ENCODE measurements at regions not wholly inside any gene's neighbourhood (a gene's known extent, or its start where the extent isn't known, plus 50 kb on each side); places are given as distances from the start of the nearest gene placed in this dataset.
"Not testable (repeated sequence)": the region's sequence is repeated elsewhere in the genome, so short reads cannot be mapped to it uniquely, and the experiment has no call there.

- not testable (repeated sequence) for DNase-seq (ENCODE audit: low read depth)
Measured at GRCh38 chr6:1156411-1156810, 155.5 kb upstream of the FOXQ1 start.

GRCh38 chr6:1153696-1154245 lies 158.1 kb upstream of the FOXQ1 start:
- peak; percentile 25 for DNase-seq (ENCODE audit: low read depth)

GRCh38 chr6:1146500-1146899 lies 165.4 kb upstream of the FOXQ1 start:
- DNase-seq (ENCODE audit: low read depth): no peak

- no peak for DNase-seq (ENCODE audit: low read depth)
Measured at GRCh38 chr6:1145768-1146218, 166.1 kb upstream of the FOXQ1 start.

- peak; percentile 69 for DNase-seq (ENCODE audit: low read depth)
Measured at GRCh38 chr6:1144842-1145767, 166.8 kb upstream of the FOXQ1 start.

- peak; percentile 64 for DNase-seq (ENCODE audit: low read depth)
Measured at GRCh38 chr6:1143655-1144054, 168.2 kb upstream of the FOXQ1 start.

- no peak for DNase-seq (ENCODE audit: low read depth)
Measured at GRCh38 chr6:1139155-1139890, 172.6 kb upstream of the FOXQ1 start.

- no peak for DNase-seq (ENCODE audit: low read depth)
Measured at GRCh38 chr6:1137849-1138248, 174.0 kb upstream of the FOXQ1 start.

GRCh38 chr6:1136827-1137226 lies 175.1 kb upstream of the FOXQ1 start:
- DNase-seq (ENCODE audit: low read depth): no peak

GRCh38 chr6:1136415-1136774 lies 175.5 kb upstream of the FOXQ1 start:
- peak; percentile 82 for DNase-seq (ENCODE audit: low read depth)

GRCh38 chr6:1135726-1136414 lies 176.0 kb upstream of the FOXQ1 start:
- peak; percentile 12 for DNase-seq (ENCODE audit: low read depth)

- peak; percentile 97 for DNase-seq (ENCODE audit: low read depth)
Measured at GRCh38 chr6:1131285-1132079, 180.4 kb upstream of the FOXQ1 start.

- no peak for DNase-seq (ENCODE audit: low read depth)
Measured at GRCh38 chr6:1130709-1131108, 181.2 kb upstream of the FOXQ1 start.

- DNase-seq (ENCODE audit: low read depth): no peak
Measured at GRCh38 chr6:1129131-1129530, 182.8 kb upstream of the FOXQ1 start.

GRCh38 chr6:1127597-1128288 lies 184.2 kb upstream of the FOXQ1 start:
- DNase-seq (ENCODE audit: low read depth): no peak

GRCh38 chr6:1127129-1127528 lies 184.8 kb upstream of the FOXQ1 start:
- DNase-seq (ENCODE audit: low read depth): no peak

- no peak for DNase-seq (ENCODE audit: low read depth)
Measured at GRCh38 chr6:1126036-1126435, 185.9 kb upstream of the FOXQ1 start.

- DNase-seq (ENCODE audit: low read depth): no peak
Measured at GRCh38 chr6:1125297-1125696, 186.6 kb upstream of the FOXQ1 start.

- DNase-seq (ENCODE audit: low read depth): no peak
Measured at GRCh38 chr6:1124885-1125284, 187.0 kb upstream of the FOXQ1 start.

Measured in M059J (cell line).